HepG2 (cell line): ENCODE measurements at regions not wholly inside any gene's neighbourhood (a gene's known extent, or its start where the extent isn't known, plus 50 kb on each side); places are given as distances from the start of the nearest gene placed in this dataset.
A peak's percentile ranks its signal among the peaks of the same experiment; 100 is the strongest.

Experiments used
- EEA1 ChIP-seq: sonication (generic); formaldehyde crosslinking; IDR thresholded peaks from 2 replicates; pipeline ENCODE4 v1.5.1; 2020; ENCODE audit warnings: mild to moderate bottlenecking, missing genetic modification reagents, borderline replicate concordance
- FOXP1 ChIP-seq, 2 experiments: fragments of 450-650 bp in 1 of 2; IDR thresholded peaks; 2 replicates each; pipeline ENCODE4 v1.6.1; 2017 to 2018; ENCODE audit warnings: antibody characterized with exemption in 1 of 2
- GLI4 ChIP-seq: sonication (generic); formaldehyde crosslinking; IDR thresholded peaks from 2 replicates; pipeline ENCODE4 v1.5.1; 2020; ENCODE audit warnings: missing genetic modification reagents, mild to moderate bottlenecking, moderate library complexity, borderline replicate concordance
- KAT7 ChIP-seq: IDR thresholded peaks from 2 replicates; pipeline ENCODE4 v1.6.1; 2018; ENCODE audit warnings: borderline replicate concordance, missing compliant biosample characterization
- KDM4B ChIP-seq: sonication (generic); formaldehyde crosslinking; IDR thresholded peaks from 2 replicates; pipeline ENCODE4 v1.4.0; 2020; ENCODE audit warnings: missing genetic modification reagents
- MAFK ChIP-seq, 2 experiments: IDR thresholded peaks in 1 of 2; conservative IDR thresholded peaks in 1 of 2; 2 replicates each; pipeline ENCODE4 v1.6.1; 2011; ENCODE audit warnings: improper control_type of control experiment in 2 of 2, low read length in 2 of 2
- NFE2L2 ChIP-seq: fragments of 150-350 bp; IDR thresholded peaks from 2 replicates; pipeline ENCODE4 v1.6.1; 2014; ENCODE audit warnings: low read length
- PATZ1 ChIP-seq: sonication (generic); formaldehyde crosslinking; IDR thresholded peaks from 2 replicates; pipeline ENCODE4 v1.4.0; 2020; ENCODE audit warnings: missing genetic modification reagents
- POLR2G ChIP-seq: fragments of 200-400 bp; formaldehyde crosslinking; IDR thresholded peaks from 2 replicates; pipeline ENCODE4 v1.6.1; 2018; ENCODE audit warnings: mild to moderate bottlenecking, low read depth, low read length, moderate library complexity
- PRDM4 ChIP-seq: sonication (generic); formaldehyde crosslinking; IDR thresholded peaks from 2 replicates; pipeline ENCODE4 v1.9.0; 2021; ENCODE audit warnings: missing genetic modification reagents, borderline replicate concordance
- REPIN1 ChIP-seq: sonication (generic); formaldehyde crosslinking; IDR thresholded peaks from 2 replicates; pipeline ENCODE4 v1.8.0; 2022; ENCODE audit warnings: missing genetic modification reagents, low read depth, mild to moderate bottlenecking, borderline replicate concordance
- STAG1 ChIP-seq: sonication (generic); formaldehyde crosslinking; IDR thresholded peaks from 2 replicates; pipeline ENCODE4 v1.4.0; 2020; ENCODE audit warnings: missing genetic modification reagents
- TFE3 ChIP-seq: IDR thresholded peaks from 2 replicates; pipeline ENCODE4 v1.6.1; 2016
- ZNF512 ChIP-seq: sonication (generic); formaldehyde crosslinking; IDR thresholded peaks from 2 replicates; pipeline ENCODE4 v1.4.0; 2020; ENCODE audit warnings: mild to moderate bottlenecking, missing genetic modification reagents
- ZSCAN29 ChIP-seq: sonication (generic); formaldehyde crosslinking; conservative IDR thresholded peaks from 2 replicates; pipeline ENCODE4 v1.4.0; 2020; ENCODE audit warnings: mild to moderate bottlenecking, missing genetic modification reagents
- TF ChIP-seq, protein P1 (sequence below): sonication (generic); formaldehyde crosslinking; conservative IDR thresholded peaks from 2 replicates; pipeline ENCODE4 v1.4.0; 2020; ENCODE audit warnings: missing genetic modification reagents

- TF ChIP-seq REPIN1 (CRISPR knock-in tag) (peak; percentile 48; the same call in 1 of the 2 replicates), ZSCAN29 (CRISPR knock-in tag) (no peak), EEA1 (no peak), TFE3 (CRISPR knock-in tag) (no peak), MAFK (conservative IDR thresholded peaks at IDR 0.05 in 1 of 2, IDR thresholded peaks at IDR 0.05 in 1 of 2; ENCODE audit: low read length in 2 of 2) (peak; percentile 41 to 49; a peak in 1 of 4 replicates), NFE2L2 (peak; percentile 12; the same call in 1 of the 2 replicates), GLI4 (CRISPR knock-in tag) (0 out of 2 replicates have a peak, but pooled peaks have one; percentile 27), FOXP1 (IDR thresholded peaks at IDR 0.05) (no peak), FOXP1 (CRISPR knock-in tag; IDR thresholded peaks at IDR 0.05) (0 out of 2 replicates have a peak, but pooled peaks have one; percentile 13), KAT7 (CRISPR knock-in tag) (peak; percentile 65; the same call in 1 of the 2 replicates), POLR2G (peak; percentile 32; the same call in 1 of the 2 replicates), PATZ1 (CRISPR knock-in tag) (peak; percentile 24; the same call in 1 of the 2 replicates), KDM4B (0 out of 2 replicates have a peak, but pooled peaks have one; percentile 50), STAG1 (CRISPR knock-in tag) (no peak; the same call in 1 of the 2 replicates), PRDM4 (CRISPR knock-in tag) (0 out of 2 replicates have a peak, but pooled peaks have one; percentile 70), ZNF512 (CRISPR knock-in tag) (0 out of 2 replicates have a peak, but pooled peaks have one; percentile 42)
- TF ChIP-seq, protein P1, sequence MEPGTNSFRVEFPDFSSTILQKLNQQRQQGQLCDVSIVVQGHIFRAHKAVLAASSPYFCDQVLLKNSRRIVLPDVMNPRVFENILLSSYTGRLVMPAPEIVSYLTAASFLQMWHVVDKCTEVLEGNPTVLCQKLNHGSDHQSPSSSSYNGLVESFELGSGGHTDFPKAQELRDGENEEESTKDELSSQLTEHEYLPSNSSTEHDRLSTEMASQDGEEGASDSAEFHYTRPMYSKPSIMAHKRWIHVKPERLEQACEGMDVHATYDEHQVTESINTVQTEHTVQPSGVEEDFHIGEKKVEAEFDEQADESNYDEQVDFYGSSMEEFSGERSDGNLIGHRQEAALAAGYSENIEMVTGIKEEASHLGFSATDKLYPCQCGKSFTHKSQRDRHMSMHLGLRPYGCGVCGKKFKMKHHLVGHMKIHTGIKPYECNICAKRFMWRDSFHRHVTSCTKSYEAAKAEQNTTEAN (CRISPR knock-in tag): 0 out of 2 replicates have a peak, but pooled peaks have one; percentile 7
Observed at GRCh38 chr17:72446525-72447250, 325.9 kb downstream of the SOX9 start (continued).
